Fibroblast of skin of abdomen (primary cell): ENCODE measurements at regions not wholly inside any gene's neighbourhood (a gene's known extent, or its start where the extent isn't known, plus 50 kb on each side); places are given as distances from the start of the nearest gene placed in this dataset.
"Not testable (repeated sequence)": the region's sequence is repeated elsewhere in the genome, so short reads cannot be mapped to it uniquely, and the experiment has no call there.

ENCODE experiments used
- DNase-seq: peaks from one replicate; pipeline ENCODE4 v3.0.0-alpha.2; 2013

GRCh38 chr16:18263046-18263445 lies 73.5 kb downstream of the NPIPA8 start:
- DNase-seq: not testable (repeated sequence)

- DNase-seq: not testable (repeated sequence)
These were observed 74.7 kb downstream of the NPIPA8 start for GRCh38 chr16:18261848-18262247.

- not testable (repeated sequence) for DNase-seq
These were observed 76.9 kb downstream of the NPIPA8 start for GRCh38 chr16:18259496-18260176.

GRCh38 chr16:18252943-18253342 lies 83.6 kb downstream of the NPIPA8 start:
- not testable (repeated sequence) for DNase-seq

GRCh38 chr16:18230505-18230904 lies 106.0 kb downstream of the NPIPA8 start:
- not testable (repeated sequence) for DNase-seq

GRCh38 chr16:18222054-18223009 lies 114.2 kb downstream of the NPIPA8 start:
- not testable (repeated sequence) for DNase-seq

- not testable (repeated sequence) for DNase-seq
These were observed 118.8 kb downstream of the NPIPA8 start for GRCh38 chr16:18217741-18218140.

GRCh38 chr16:18216814-18217213 lies 119.7 kb downstream of the NPIPA8 start:
- not testable (repeated sequence) for DNase-seq

- not testable (repeated sequence) for DNase-seq
These were observed 122.7 kb downstream of the NPIPA8 start for GRCh38 chr16:18213810-18214209.

GRCh38 chr16:18211505-18211904 lies 125.0 kb downstream of the NPIPA8 start:
- DNase-seq: not testable (repeated sequence)

GRCh38 chr16:18204786-18205185 lies 131.8 kb downstream of the NPIPA8 start:
- not testable (repeated sequence) for DNase-seq

- DNase-seq: not testable (repeated sequence)
These were observed 132.2 kb downstream of the NPIPA8 start for GRCh38 chr16:18204309-18204708.

- not testable (repeated sequence) for DNase-seq
These were observed 135.0 kb downstream of the NPIPA8 start for GRCh38 chr16:18201511-18201910.

- DNase-seq: not testable (repeated sequence)
These were observed 144.1 kb downstream of the NPIPA8 start for GRCh38 chr16:18192389-18192788.

- DNase-seq: not testable (repeated sequence)
These were observed 146.4 kb downstream of the NPIPA8 start for GRCh38 chr16:18190179-18190578.

- DNase-seq: not testable (repeated sequence)
These were observed 151.8 kb downstream of the NPIPA8 start for GRCh38 chr16:18184755-18185154.

GRCh38 chr16:18181028-18181427 lies 155.5 kb downstream of the NPIPA8 start:
- DNase-seq: not testable (repeated sequence)

GRCh38 chr16:18173945-18174497 lies 162.5 kb downstream of the NPIPA8 start:
- not testable (repeated sequence) for DNase-seq

GRCh38 chr16:18162293-18162692 lies 174.2 kb downstream of the NPIPA8 start:
- not testable (repeated sequence) for DNase-seq

GRCh38 chr16:18161224-18161623 lies 175.3 kb downstream of the NPIPA8 start:
- DNase-seq: not testable (repeated sequence)

- DNase-seq: not testable (repeated sequence)
These were observed 177.4 kb downstream of the NPIPA8 start for GRCh38 chr16:18159185-18159584.

- not testable (repeated sequence) for DNase-seq
These were observed 178.7 kb downstream of the NPIPA8 start for GRCh38 chr16:18157854-18158253.

- not testable (repeated sequence) for DNase-seq
These were observed 183.7 kb downstream of the NPIPA8 start for GRCh38 chr16:18152832-18153231.
